ENCODE measurements at regions not wholly inside any gene's neighbourhood (a gene's known extent, or its start where the extent isn't known, plus 50 kb on each side); places are given as distances from the start of the nearest gene placed in this dataset.

GRCh38 chr14:101123618-101124510, 220.3 kb upstream of the RTL1 start:
- DNase-seq = no peak

DNA sequence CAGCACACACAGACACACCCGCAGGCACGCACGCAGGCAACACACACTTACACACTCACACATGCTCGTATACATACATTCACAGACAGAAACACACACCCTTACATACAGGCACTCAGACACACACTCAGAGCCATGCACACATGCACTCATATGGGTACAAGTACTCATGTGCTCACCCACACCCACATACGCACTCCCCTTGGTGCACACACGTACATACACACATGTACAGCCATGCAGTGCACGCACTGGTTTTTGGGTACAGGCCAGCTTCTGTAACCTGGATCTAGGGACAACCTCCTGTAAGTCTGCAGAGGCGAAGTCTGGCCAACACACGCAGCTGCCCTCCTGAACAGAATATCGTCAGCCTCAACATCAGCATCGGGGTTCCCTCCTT, 221.3 kb upstream of the RTL1 start:
- no peak for DNase-seq

GRCh38 chr14:101125313-101125712, 221.8 kb upstream of the RTL1 start:
- DNase-seq = no peak

- DNase-seq = no peak
Measured at GRCh38 chr14:101125719-101126651, 222.5 kb upstream of the RTL1 start.

GRCh38 chr14:101126731-101127130, 223.2 kb upstream of the RTL1 start:
- DNase-seq = no peak

DNA sequence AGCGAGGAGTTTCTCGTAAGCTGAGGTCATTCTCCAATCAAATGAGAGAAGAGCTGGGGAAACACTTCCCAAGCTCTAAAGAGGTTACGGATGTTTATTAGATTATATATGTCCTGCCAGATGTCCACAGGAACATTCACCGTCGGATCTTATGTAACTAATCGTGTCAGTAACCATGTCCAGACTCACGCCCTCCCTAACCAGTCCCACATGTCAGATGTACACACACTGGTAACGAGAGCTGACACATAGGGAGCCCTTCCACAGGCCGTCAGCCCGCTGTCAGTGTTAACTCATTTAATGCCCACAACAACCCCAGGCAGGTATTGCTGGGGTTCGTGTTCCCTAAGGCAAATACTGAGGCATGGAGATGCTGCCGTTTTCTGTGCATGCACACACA, 223.7 kb upstream of the RTL1 start:
- DNase-seq = no peak

GRCh38 chr14:101128478-101129321, 225.2 kb upstream of the RTL1 start:
- DNase-seq = no peak

- DNase-seq = no peak
Measured at GRCh38 chr14:101129521-101130167, 226.1 kb upstream of the RTL1 start.

DNA sequence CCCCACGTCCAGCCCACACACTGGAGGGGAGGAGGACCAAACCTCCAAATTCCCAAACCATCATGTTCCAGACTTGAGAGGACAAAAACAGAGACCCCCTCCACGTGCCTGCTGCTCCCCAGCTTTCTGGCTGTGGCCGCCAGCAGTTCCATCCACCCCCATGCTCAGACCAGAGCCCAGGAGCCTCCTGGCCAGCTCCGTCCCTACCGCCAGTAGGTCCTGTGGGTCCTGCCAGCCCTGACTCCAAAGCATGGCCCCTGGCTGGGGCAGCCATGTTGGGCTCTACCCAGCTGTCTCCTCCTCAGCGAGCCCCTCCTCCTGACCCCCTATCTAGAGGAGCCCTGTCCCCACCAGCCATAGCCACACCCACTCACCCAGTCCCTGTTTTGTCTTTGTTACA, 227.3 kb upstream of the RTL1 start:
- DNase-seq = no peak

GRCh38 chr14:101131451-101131916, 228.0 kb upstream of the RTL1 start:
- no peak for DNase-seq

DNA sequence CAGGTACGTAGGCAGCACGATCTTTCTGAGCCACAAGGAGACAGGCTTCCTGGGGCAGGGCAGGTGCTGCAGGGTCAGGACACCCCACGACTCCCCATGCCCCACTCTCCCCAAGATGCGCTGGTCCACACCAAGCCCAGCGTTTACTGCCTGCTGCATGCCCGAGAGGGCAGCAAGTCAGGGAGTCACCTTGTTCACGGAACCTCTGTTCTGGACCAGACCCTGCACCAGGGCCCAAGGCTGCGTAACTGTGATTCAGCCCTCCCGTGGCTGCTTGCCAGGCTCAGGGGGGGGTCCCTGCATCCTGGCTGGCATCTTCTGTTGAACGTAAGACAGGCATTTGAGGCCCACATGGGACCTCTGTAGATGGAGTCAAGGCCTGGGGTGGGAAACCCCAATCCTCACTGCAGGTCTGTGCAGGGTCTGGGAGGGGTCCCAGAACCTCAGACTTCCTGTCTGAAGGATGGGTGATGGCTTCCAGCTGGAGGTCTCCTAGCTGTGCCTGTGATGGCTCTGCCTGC, 228.6 kb upstream of the RTL1 start:
- no peak for DNase-seq

DNA sequence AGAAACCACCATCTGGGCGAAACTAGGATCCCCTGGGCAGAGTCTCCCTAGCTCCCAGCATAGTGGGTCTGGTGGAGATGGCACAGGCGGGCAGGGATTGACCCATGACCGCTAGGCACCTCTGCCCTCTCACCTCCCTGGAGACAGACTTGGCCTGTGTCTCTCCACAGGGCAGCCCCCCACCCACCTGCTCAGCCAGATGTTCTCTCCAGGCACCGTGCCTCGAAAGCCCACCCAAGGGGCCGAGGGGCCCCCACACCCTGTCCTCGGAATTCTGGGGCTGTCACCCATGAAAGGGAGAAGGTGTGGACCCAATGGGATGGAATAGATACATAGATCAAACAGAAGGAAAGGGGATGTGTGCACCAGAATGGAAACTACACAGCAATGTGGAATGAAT, 229.1 kb upstream of the RTL1 start:
- no peak for DNase-seq

GRCh38 chr14:101133068-101133467, 229.5 kb upstream of the RTL1 start:
- no peak for DNase-seq

DNA sequence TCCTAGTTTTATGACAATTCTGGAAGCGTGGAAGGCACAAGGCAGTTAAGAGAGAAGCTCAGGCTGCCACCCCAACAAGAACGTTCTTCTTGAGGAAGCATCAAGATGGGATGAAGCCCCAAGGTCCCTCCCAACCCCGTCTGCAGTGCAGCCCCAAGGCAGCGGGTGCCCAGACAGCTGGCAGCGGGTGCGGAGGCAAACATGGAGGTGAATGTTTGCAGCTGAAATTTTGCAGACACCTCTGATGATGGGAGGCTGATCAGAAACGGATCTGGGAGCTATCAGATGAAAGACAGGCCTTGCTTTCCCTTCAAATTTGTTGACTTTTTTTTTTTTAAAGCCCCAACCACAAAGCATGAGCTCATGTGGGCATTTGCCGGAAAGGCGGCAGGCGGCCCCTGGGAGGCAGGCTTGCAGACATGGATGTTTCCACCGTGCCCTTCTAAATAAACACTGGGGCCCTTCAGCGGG, 230.7 kb upstream of the RTL1 start:
- DNase-seq = no peak

DNA sequence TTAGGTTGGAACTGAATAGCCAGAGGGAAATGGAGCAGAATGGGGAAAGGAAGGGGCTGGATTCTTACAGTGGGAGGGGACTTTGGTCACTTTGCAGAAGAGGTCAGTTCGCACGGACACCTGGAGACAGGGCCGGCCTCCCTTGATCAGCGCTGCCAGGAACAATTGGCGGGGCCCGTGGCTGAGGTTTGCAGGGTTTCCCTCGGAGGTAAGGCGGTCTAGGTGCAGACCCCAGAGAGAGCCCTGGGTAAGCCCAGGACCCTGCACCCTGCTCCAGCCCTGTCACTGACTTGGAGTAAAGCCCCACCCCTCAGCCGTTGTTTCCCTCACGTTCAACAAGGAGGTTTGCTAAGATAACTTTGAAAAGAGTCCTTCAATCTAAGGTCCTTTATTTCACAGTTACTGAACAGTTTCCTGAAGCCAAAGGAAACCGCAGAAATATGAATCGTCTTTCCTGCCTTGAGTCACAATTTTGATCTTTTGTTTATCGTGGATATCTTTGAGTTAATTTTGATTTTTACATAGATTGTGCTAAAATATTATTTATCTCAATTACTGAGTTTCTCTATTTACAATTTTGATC, 231.4 kb upstream of the RTL1 start:
- DNase-seq = no peak

GRCh38 chr14:101135796-101136742, 232.5 kb upstream of the RTL1 start:
- no peak for DNase-seq

- no peak for DNase-seq
Measured at GRCh38 chr14:101137234-101137633, 233.7 kb upstream of the RTL1 start.

DNA sequence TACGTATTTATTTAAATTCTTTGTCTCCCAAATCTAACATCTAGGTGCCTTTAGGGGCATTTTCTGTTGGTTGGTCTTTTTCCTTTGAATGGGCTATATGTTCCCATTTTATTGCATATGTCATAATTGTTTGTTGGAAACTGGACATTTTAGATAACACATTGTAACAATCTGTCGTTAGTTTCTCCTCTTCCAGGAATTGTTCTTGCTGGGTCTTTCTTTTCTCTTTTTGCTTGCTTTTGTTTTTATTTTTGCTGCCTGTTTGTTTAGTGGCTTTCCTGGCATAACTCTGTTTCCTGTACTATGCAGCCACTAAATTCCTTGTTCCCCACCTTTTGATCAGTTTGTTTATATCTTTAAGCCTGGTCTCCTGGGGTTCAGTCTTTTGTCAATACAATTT, 244.3 kb upstream of the RTL1 start:
- DNase-seq = no peak

GRCh38 chr14:101150039-101150610, 246.6 kb upstream of the RTL1 start:
- DNase-seq = no peak

Data from CD4-positive, alpha-beta T cell treated with Interferon alpha-2 for 1 hour (primary cell).